Kidney epithelial cell (primary cell): ENCODE measurements at regions not wholly inside any gene's neighbourhood (a gene's known extent, or its start where the extent isn't known, plus 50 kb on each side); places are given as distances from the start of the nearest gene placed in this dataset.

ENCODE experiments used
- DNase-seq: peaks from one replicate; pipeline ENCODE4 v3.0.0-alpha.2; 2010; ENCODE audit warnings: low read depth
- H3K27me3 ChIP-seq: 2 replicates; pipeline ENCODE4 v1.6.0; 2011; ENCODE audit warnings: low read length; ENCODE audit not compliant: control insufficient read depth, insufficient read depth
- H3K36me3 ChIP-seq: 2 replicates; pipeline ENCODE4 v1.5.1; 2011; ENCODE audit warnings: low read length; ENCODE audit not compliant: control insufficient read depth, insufficient read depth
- H3K4me3 ChIP-seq: 2 replicates; pipeline ENCODE4 v1.5.1; 2011; ENCODE audit warnings: low read depth, mild to moderate bottlenecking, control low read depth, low read length
- TF ChIP-seq, protein P1 (sequence below): IDR thresholded peaks from 2 replicates; pipeline ENCODE4 v1.5.1; 2011; ENCODE audit warnings: mild to moderate bottlenecking, moderate library complexity, low read length, control low read depth, inconsistent platforms; ENCODE audit not compliant: insufficient read depth, poor library complexity, severe bottlenecking

DNA sequence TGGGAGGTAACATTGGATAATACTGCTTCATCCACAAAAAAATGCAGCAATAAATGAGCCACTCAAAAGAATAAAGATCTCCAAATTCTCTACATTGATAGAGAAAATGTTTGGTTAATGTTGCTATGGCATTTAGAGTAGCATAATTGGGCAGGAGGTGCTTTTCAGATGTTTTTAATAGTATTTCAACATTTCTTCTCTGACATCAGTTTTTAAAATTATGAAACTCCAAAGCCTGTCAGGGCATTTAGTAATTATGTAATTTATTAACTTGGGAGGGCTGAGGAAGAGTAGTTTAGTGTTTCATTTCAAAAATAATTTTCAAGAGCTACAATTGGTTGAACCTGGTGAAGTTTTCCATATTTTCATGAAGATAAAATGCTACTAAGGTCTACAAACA, 211.3 kb upstream of the INTU start:
- Histone ChIP-seq H3K36me3 (no peaks in the 10 kb centered on the region), H3K4me3 (no peak overlapping the region), H3K27me3 (no peaks in the 10 kb centered on the region)
- no peak for DNase-seq
- TF ChIP-seq, protein P1, sequence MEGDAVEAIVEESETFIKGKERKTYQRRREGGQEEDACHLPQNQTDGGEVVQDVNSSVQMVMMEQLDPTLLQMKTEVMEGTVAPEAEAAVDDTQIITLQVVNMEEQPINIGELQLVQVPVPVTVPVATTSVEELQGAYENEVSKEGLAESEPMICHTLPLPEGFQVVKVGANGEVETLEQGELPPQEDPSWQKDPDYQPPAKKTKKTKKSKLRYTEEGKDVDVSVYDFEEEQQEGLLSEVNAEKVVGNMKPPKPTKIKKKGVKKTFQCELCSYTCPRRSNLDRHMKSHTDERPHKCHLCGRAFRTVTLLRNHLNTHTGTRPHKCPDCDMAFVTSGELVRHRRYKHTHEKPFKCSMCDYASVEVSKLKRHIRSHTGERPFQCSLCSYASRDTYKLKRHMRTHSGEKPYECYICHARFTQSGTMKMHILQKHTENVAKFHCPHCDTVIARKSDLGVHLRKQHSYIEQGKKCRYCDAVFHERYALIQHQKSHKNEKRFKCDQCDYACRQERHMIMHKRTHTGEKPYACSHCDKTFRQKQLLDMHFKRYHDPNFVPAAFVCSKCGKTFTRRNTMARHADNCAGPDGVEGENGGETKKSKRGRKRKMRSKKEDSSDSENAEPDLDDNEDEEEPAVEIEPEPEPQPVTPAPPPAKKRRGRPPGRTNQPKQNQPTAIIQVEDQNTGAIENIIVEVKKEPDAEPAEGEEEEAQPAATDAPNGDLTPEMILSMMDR, result no peak

DNA sequence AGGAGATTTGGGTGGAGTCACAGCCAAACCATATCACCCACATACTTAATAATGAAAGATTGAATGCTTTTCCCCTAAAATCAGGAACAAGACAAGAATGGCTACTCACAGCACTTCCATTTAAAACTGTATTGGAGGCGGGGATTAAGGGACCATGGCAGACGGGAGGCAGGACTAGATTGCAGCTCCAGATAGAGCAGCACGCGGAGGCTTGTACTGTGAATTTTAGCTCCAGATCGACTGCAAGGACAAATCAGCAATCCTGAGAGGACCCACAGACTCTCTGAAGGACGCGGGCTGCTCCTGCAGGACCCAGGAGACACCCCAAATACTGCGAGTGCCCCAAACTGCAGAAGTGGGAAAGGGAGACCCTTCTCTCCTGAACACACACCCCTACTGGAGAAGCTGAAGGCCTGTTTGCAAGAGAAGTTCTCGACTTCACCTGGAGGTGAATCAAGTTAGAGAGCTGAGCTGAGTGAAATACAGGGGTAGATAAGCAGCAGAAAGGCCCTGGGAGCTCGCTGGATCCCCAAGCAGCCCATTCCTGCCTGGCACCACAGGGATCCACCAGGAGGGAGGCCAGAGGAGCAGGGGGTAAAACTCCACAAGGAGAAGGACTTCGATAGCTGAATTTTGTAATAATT, 207.4 kb upstream of the INTU start:
- H3K36me3 ChIP-seq, result no peaks in the 10 kb centered on the region
- DNase-seq, result no peak
- H3K27me3 ChIP-seq, result no peaks in the 10 kb centered on the region
- TF ChIP-seq, protein P1, result no peak
- H3K4me3 ChIP-seq, result no peak overlapping the region

DNA sequence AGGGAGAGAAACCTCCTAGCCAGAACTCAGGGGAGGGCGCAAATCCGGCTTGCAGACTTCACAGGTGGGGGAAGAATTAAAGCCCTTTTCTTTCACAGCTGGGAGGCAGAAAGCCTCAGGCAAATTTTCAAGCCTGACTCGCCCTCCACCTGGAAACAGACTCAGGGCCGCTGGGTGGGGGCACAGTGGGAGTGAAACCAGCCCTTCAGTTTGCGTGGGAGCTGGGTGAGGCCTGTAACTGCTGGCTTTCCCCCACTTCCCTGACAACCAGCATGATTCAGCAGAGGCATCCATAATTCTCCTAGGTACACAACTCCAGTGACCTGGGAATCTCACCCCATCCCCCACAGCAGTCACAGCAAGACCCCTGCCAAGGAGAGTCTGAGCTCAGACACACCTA, 206.9 kb upstream of the INTU start:
- H3K27me3 ChIP-seq, result no peaks in the 10 kb centered on the region
- no peak overlapping the region for H3K4me3 ChIP-seq
- DNase-seq, result no peak
- no peaks in the 10 kb centered on the region for H3K36me3 ChIP-seq
- TF ChIP-seq, protein P1, result no peak

DNA sequence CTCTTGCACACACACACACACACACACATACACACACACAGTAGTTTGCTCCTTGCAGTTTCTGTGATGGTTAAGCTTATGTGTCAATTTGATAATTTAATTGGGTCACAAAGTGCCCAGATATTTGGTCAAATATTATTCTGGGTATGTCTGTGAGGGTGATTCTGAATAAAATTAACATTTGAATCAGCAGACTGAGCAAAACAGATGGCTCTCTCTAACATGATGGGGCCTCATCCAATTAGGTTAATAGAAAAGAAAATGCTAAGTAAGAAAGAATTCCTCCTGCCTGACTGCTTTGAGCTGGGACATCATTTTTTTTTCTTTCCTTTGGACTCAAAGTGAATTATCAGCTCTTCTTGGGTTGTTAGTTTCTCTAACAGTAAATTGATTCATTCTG, 191.2 kb upstream of the INTU start:
- DNase-seq, result no peak
- Histone ChIP-seq H3K36me3 (no peaks in the 10 kb centered on the region), H3K4me3 (no peak overlapping the region), H3K27me3 (no peaks in the 10 kb centered on the region)
- TF ChIP-seq, protein P1, result no peak

DNA sequence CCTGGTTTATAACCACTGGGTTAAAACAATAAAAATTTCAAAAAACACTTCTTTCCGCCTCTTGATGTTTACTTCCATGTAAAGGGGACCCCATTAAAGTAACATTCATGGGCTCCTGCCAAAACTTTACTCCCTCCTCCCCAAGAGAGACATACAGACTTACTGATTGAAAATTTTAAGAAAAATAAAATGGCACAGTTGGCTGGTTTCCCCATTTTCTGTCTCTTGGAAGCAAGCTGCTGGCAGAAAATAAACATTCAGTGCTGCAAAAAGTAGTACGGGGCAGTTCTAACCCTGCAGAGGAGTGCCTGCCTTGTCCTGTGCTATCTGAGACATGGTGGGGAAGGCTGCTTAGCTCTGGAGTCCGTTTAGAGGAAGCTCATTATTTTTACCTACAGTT, 187.3 kb upstream of the INTU start:
- H3K4me3 ChIP-seq, result no peak overlapping the region
- no peaks in the 10 kb centered on the region for H3K27me3 ChIP-seq
- TF ChIP-seq, protein P1, result no peak
- no peaks in the 10 kb centered on the region for H3K36me3 ChIP-seq
- DNase-seq, result no peak

DNA sequence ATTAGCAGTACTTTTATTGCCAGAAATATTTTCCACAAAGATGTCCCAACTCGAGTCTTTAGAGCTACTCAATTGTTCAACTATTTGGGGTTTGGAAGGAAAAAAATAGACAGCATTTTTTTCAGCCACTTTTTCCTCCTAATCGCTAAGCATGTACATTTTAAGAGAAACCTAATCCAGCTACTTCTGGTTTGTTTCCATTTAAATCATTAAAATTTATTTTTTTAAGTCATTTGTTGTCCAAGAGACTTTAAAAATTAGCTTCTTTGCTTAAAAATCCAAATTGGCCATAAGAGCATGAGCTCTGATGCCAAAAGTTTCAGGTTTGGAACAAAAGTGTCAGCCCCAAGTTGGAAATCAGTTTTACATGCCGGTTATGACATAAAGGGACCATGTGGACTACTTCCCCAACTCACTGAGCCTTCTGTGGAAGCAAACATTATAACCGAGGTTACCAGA, 186.3 kb upstream of the INTU start:
- DNase-seq, result no peak
- no peaks in the 10 kb centered on the region for H3K36me3 ChIP-seq
- H3K27me3 ChIP-seq, result no peaks in the 10 kb centered on the region
- TF ChIP-seq, protein P1, result no peak
- no peak overlapping the region for H3K4me3 ChIP-seq
